H1 (cell line): ENCODE measurements at regions not wholly inside any gene's neighbourhood (a gene's known extent, or its start where the extent isn't known, plus 50 kb on each side); places are given as distances from the start of the nearest gene placed in this dataset.
A peak's percentile ranks its signal among the peaks of the same experiment; 100 is the strongest.

Experiments used
- CTCF ChIA-PET: fragments of 300-600 bp; sonication (Branson Sonifier 250); formaldehyde crosslinking; loops from one replicate; lab custom pipeline; 2021; ENCODE audit not compliant: partially characterized antibody; lab: Charles Lee
- POLR2A ChIA-PET: fragments of 300-600 bp; sonication (Branson Sonifier 250); formaldehyde crosslinking; loops from one replicate; lab custom pipeline; 2021; ENCODE audit warnings: inconsistent platforms; ENCODE audit not compliant: partially characterized antibody; lab: Charles Lee
- DNase-seq, 2 experiments: peaks; one replicate each; pipeline versions ENCODE4 v3.0.0 to v3.0.0-alpha.2; 2010 to 2022; ENCODE audit warnings: low spot score in 2 of 2, low read depth in 1 of 2, mixed read lengths in 1 of 2
- FAIRE-seq: peaks from 2 replicates; lab custom pipeline; 2011; peaks lifted over from hg19 to GRCh38; lab: Jason Lieb, UNC
- H2AFZ ChIP-seq: 2 replicates; pipeline ENCODE4 v1.8.1; 2012; ENCODE audit warnings: low read length, inconsistent platforms
- H2AK5ac ChIP-seq: 2 replicates; pipeline ENCODE4 v1.6.1; 2013; ENCODE audit warnings: low read depth, low read length
- H2BK120ac ChIP-seq: replicated peaks from 2 replicates; pipeline ENCODE3; 2013; ENCODE audit warnings: low read depth, low read length, inconsistent platforms
- H2BK12ac ChIP-seq: 2 replicates; pipeline ENCODE4 v1.6.1; 2013; ENCODE audit warnings: low read depth, low read length
- H2BK15ac ChIP-seq: 2 replicates; pipeline ENCODE4 v1.6.1; 2013; ENCODE audit warnings: low read length
- H2BK20ac ChIP-seq: 2 replicates; pipeline ENCODE4 v1.6.1; 2013; ENCODE audit warnings: low read length
- H2BK5ac ChIP-seq: 2 replicates; pipeline ENCODE4 v1.6.1; 2013; ENCODE audit warnings: low read depth, low read length
- H3K14ac ChIP-seq: 2 replicates; pipeline ENCODE4 v1.6.1; 2013; ENCODE audit warnings: inconsistent platforms; ENCODE audit not compliant: insufficient read length
- H3K18ac ChIP-seq: 2 replicates; pipeline ENCODE4 v1.6.1; 2013; ENCODE audit warnings: low read length; ENCODE audit errors: extremely low read depth
- H3K23ac ChIP-seq: 2 replicates; pipeline ENCODE4 v1.6.1; 2013; ENCODE audit warnings: inconsistent platforms; ENCODE audit not compliant: insufficient read length
- H3K23me2 ChIP-seq: 2 replicates; pipeline ENCODE4 v1.6.1; 2013; ENCODE audit warnings: low read depth, low read length
- H3K27ac ChIP-seq: 2 replicates; pipeline ENCODE4 v1.6.1; 2011; ENCODE audit warnings: low read depth, low read length, inconsistent platforms
- H3K27me3 ChIP-seq, 4 experiments: replicated peaks in 1 of 4; 1 replicate in 1 of 4; 2 replicates in 3 of 4; pipeline versions ENCODE4 v1.6.1 to v1.8.1; 2011 to 2013; ENCODE audit warnings: low read length in 3 of 4, mild to moderate bottlenecking in 3 of 4, inconsistent platforms in 2 of 4, mixed read lengths in 2 of 4, moderate library complexity in 1 of 4; ENCODE audit not compliant: control insufficient read depth in 3 of 4, insufficient read depth in 3 of 4; ENCODE audit errors: extremely low read depth in 1 of 4
- H3K36me3 ChIP-seq, 4 experiments: 2 replicates each; pipeline versions ENCODE4 v1.6.1 to v1.8.1; 2011 to 2013; ENCODE audit warnings: mild to moderate bottlenecking in 4 of 4, low read length in 3 of 4, moderate library complexity in 2 of 4, control low read depth in 1 of 4, inconsistent platforms in 1 of 4; ENCODE audit not compliant: insufficient read depth in 4 of 4, control insufficient read depth in 2 of 4
- H3K4ac ChIP-seq: replicated peaks from 2 replicates; pipeline ENCODE3; 2013; ENCODE audit warnings: low read length, low read depth, mixed read lengths, inconsistent platforms; ENCODE audit not compliant: insufficient read length
- H3K4me1 ChIP-seq, 4 experiments: replicated peaks in 1 of 4; 1 replicate in 1 of 4; 2 replicates in 3 of 4; pipeline versions ENCODE4 v1.6.1 to v1.8.1; 2011 to 2013; ENCODE audit warnings: low read length in 3 of 4, inconsistent platforms in 2 of 4, mixed read lengths in 1 of 4; ENCODE audit not compliant: insufficient read depth in 4 of 4, control insufficient read depth in 3 of 4
- H3K4me2 ChIP-seq, 2 experiments: 2 replicates each; pipeline versions ENCODE4 v1.6.1 to v1.8.1; 2011 to 2013; ENCODE audit warnings: low read depth in 2 of 2, low read length in 2 of 2, control low read depth in 1 of 2, inconsistent platforms in 1 of 2, mild to moderate bottlenecking in 1 of 2; ENCODE audit not compliant: insufficient read depth in 1 of 2
- H3K4me3 ChIP-seq, 4 experiments: fragments of 200-600, 300-600 bp in 1 of 4; sonication (generic), shearing (Covaris generic), sonication (Bioruptor Twin) in 1 of 4; 2 replicates each; pipeline versions ENCODE4 v1.5.1 to v1.8.1; 2011 to 2016; ENCODE audit warnings: low read length in 4 of 4, low read depth in 3 of 4, control low read depth in 2 of 4, inconsistent platforms in 2 of 4, mild to moderate bottlenecking in 2 of 4, mixed read lengths in 1 of 4, moderate library complexity in 1 of 4; ENCODE audit not compliant: insufficient read depth in 2 of 4; ENCODE audit errors: extremely low read depth in 1 of 4
- H3K56ac ChIP-seq: replicated peaks from 2 replicates; pipeline ENCODE3; 2013; ENCODE audit warnings: low read depth, mild to moderate bottlenecking, mixed read lengths, low read length, inconsistent platforms; ENCODE audit not compliant: insufficient read length
- H3K79me1 ChIP-seq: 2 replicates; pipeline ENCODE4 v1.6.1; 2013; ENCODE audit warnings: low read depth, low read length, control low read depth
- H3K79me2 ChIP-seq, 2 experiments: 2 replicates each; pipeline versions ENCODE4 v1.6.1 to v1.8.1; 2012 to 2013; ENCODE audit warnings: low read length in 2 of 2, mild to moderate bottlenecking in 2 of 2, inconsistent platforms in 1 of 2; ENCODE audit not compliant: insufficient read depth in 2 of 2, control insufficient read depth in 1 of 2
- H3K9ac ChIP-seq, 4 experiments: replicated peaks in 1 of 4; 1 replicate in 1 of 4; 2 replicates in 3 of 4; pipeline versions ENCODE4 v1.6.1 to v1.8.1; 2011 to 2013; ENCODE audit warnings: low read depth in 3 of 4, low read length in 3 of 4, control low read depth in 2 of 4, mild to moderate bottlenecking in 2 of 4, moderate library complexity in 2 of 4, inconsistent platforms in 1 of 4; ENCODE audit errors: extremely low read depth in 1 of 4
- H3K9me3 ChIP-seq, 2 experiments: 2 replicates each; pipeline versions ENCODE4 v1.6.1 to v1.8.1; 2012 to 2013; ENCODE audit warnings: mild to moderate bottlenecking in 2 of 2, moderate library complexity in 2 of 2, control low read depth in 1 of 2, inconsistent platforms in 1 of 2, low read depth in 1 of 2, low read length in 1 of 2, mixed read lengths in 1 of 2; ENCODE audit not compliant: insufficient read depth in 2 of 2
- H4K20me1 ChIP-seq, 2 experiments: replicated peaks in 1 of 2; 2 replicates each; pipeline versions ENCODE3 to v1.8.1; 2011 to 2013; ENCODE audit warnings: inconsistent platforms in 2 of 2, low read length in 2 of 2, mild to moderate bottlenecking in 1 of 2; ENCODE audit not compliant: insufficient read depth in 2 of 2, control insufficient read depth in 1 of 2
- H4K5ac ChIP-seq: 2 replicates; pipeline ENCODE4 v1.6.1; 2013; ENCODE audit warnings: low read length, low read depth, mixed read lengths, inconsistent platforms; ENCODE audit not compliant: insufficient read length
- H4K8ac ChIP-seq: 2 replicates; pipeline ENCODE4 v1.8.0; 2013; ENCODE audit warnings: mild to moderate bottlenecking, moderate library complexity, low read length, inconsistent platforms; ENCODE audit not compliant: insufficient read depth; ENCODE audit errors: extremely low read depth
- H4K91ac ChIP-seq: replicated peaks from 2 replicates; pipeline ENCODE3; 2013; ENCODE audit warnings: low read length, mixed read lengths, inconsistent platforms; ENCODE audit not compliant: insufficient read length
- ATF3 ChIP-seq: IDR thresholded peaks from 2 replicates; pipeline ENCODE4 v1.6.1; 2011; ENCODE audit warnings: low read depth, mild to moderate bottlenecking, low read length; ENCODE audit not compliant: insufficient read depth
- BACH1 ChIP-seq: IDR thresholded peaks from 2 replicates; pipeline ENCODE4 v1.6.1; 2012; ENCODE audit warnings: low read length, improper control_type of control experiment
- CREB1 ChIP-seq: IDR thresholded peaks from 2 replicates; pipeline ENCODE4 v1.6.1; 2012; ENCODE audit warnings: inconsistent platforms
- EZH2 ChIP-seq: fragments of 200-600 bp; sonication (generic); IDR thresholded peaks from 2 replicates; pipeline ENCODE4 v1.7.1; 2012; ENCODE audit warnings: low read depth, mild to moderate bottlenecking, moderate library complexity, low read length, inconsistent platforms; ENCODE audit not compliant: severe bottlenecking
- HDAC6 ChIP-seq: IDR thresholded peaks from one replicate; pipeline ENCODE4 v1.7.1; 2012; ENCODE audit warnings: low read depth, mild to moderate bottlenecking, inconsistent platforms, low read length, moderate library complexity
- KDM4A ChIP-seq: IDR thresholded peaks from one replicate; pipeline ENCODE4 v1.7.1; 2012; ENCODE audit warnings: low read depth, mild to moderate bottlenecking, moderate library complexity, low read length, inconsistent platforms; ENCODE audit not compliant: severe bottlenecking
- KDM5A ChIP-seq: fragments of 200-600 bp; IDR thresholded peaks from 2 replicates; pipeline ENCODE4 v1.7.1; 2012; ENCODE audit warnings: mild to moderate bottlenecking, low read length, inconsistent platforms, mixed read lengths
- MAX ChIP-seq: IDR thresholded peaks from 2 replicates; pipeline ENCODE4 v1.6.1; 2012; ENCODE audit warnings: inconsistent platforms
- RFX5 ChIP-seq: IDR thresholded peaks from 2 replicates; pipeline ENCODE4 v1.6.1; 2011; ENCODE audit warnings: low read depth, low read length, improper control_type of control experiment, borderline replicate concordance
- RNF2 ChIP-seq: fragments of 200-900, 300-1000 bp; sonication (generic); IDR thresholded peaks from 2 replicates; pipeline ENCODE4 v1.7.1; 2016; ENCODE audit warnings: borderline replicate concordance, low read depth, mild to moderate bottlenecking, antibody characterized with exemption, low read length; ENCODE audit not compliant: poor library complexity, severe bottlenecking; ENCODE audit errors: missing control alignments
- RXRA ChIP-seq: IDR thresholded peaks from 2 replicates; pipeline ENCODE4 v1.6.1; 2011; ENCODE audit warnings: low read depth, mild to moderate bottlenecking, low read length, moderate library complexity; ENCODE audit not compliant: insufficient read depth
- WGBS, 2 experiments: shearing (Covaris generic) in 1 of 2; methylation state at CpG; one replicate each; pipeline versions ENCODE4 v1.1.6 to v1.1.7; 2013 to 2015; ENCODE audit warnings: low lambda C conversion rate in 2 of 2, mixed read lengths in 2 of 2, inconsistent platforms in 1 of 2, low coverage in 1 of 2, missing lambda C conversion rate in 1 of 2; ENCODE audit not compliant: insufficient replicate concordance in 2 of 2, insufficient coverage in 1 of 2, insufficient read length in 1 of 2; ENCODE audit errors: extremely low coverage in 1 of 2, missing lambda C conversion rate in 1 of 2; 5-methylcytosine and 5-hydroxymethylcytosine counted together

- Histone ChIP-seq H3K23ac (no peak overlapping the region), H3K27me3 (no peaks in the 10 kb centered on the region), H4K91ac (no peak overlapping the region), H2AK5ac (no peak overlapping the region), H3K56ac (no peak overlapping the region), H2BK120ac (no peak overlapping the region), H3K18ac (no peak overlapping the region), H4K8ac (no peak overlapping the region), H2BK15ac (no peak overlapping the region), H3K79me2 (no peaks in the 10 kb centered on the region), H3K4ac (no peak overlapping the region), H3K79me1 (no peaks in the 10 kb centered on the region), H2BK20ac (no peak overlapping the region), H3K4me2 (no peak overlapping the region), H3K36me3 (no peaks in the 10 kb centered on the region), H2BK12ac (no peak overlapping the region), H3K27ac (no peak overlapping the region), H3K4me3 (no peak overlapping the region), H3K4me1 (no peaks in the 10 kb centered on the region), H3K23me2 (no peaks in the 10 kb centered on the region), H3K14ac (no peak overlapping the region), H3K9me3 (peaks cover 2 to 3% of the 10 kb centered on the region in 2 experiments; a peak in 1 of 4 replicates), H2BK5ac (no peak overlapping the region), H3K9ac (peak overlapping the region in 1 of 4 experiments; percentile 32; a peak in 1 of 7 replicates), H4K20me1 (no peaks in the 10 kb centered on the region), H2AFZ (no peak overlapping the region), H4K5ac (no peak overlapping the region)
- TF ChIP-seq CREB1 (no peak), BACH1 (no peak), KDM4A (no peak), EZH2 (no peak), KDM5A (no peak), RNF2 (no peak), MAX (no peak), HDAC6 (no peak), RXRA (no peak), ATF3 (no peak), RFX5 (no peak)
- FAIRE-seq (no peak), DNase-seq (no peak)
- WGBS, 2 experiments, result 96% methylated on average over 3 of the region's 3 CpGs; no CpG with 5 or more reads in 1 of the 2 experiments
- ChIA-PET CTCF (no interaction called here), POLR2A (no interaction called here)
Measured at GRCh38 chr3:83807511-83807910, 1151.3 kb upstream of the CADM2 start.
